ENCODE measurements at regions not wholly inside any gene's neighbourhood (a gene's known extent, or its start where the extent isn't known, plus 50 kb on each side); places are given as distances from the start of the nearest gene placed in this dataset.

DNA sequence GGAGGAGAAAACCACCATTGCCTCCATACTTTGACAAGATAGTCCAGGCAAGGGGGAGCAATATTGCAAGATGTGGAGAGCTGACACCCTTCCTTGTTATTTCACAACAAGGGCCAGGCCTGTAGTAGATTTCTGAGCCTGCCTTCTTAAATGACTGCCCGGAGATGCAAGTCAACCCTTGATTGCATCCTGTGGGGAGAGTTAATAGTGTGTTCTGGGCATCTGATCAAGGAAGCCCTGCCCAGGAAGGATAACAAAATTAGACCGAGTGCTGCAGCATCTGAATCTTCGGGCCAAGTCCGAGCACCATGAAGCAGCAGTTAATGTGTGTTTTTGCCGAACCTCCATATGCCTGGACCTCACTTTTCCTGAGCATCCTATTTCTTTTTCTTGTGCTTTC lies 382.3 kb downstream of the PRDM2 start:
- dilution Hi-C loops (cut with MboI; ENCODE audit: extremely low pct_ligation_motif_present, low sequenced_read_pairs) (no loop called here), intact Hi-C loops (cut with micrococcal nuclease) (no loop called here)
- no peak overlapping the region for H2AFZ ChIP-seq (ENCODE audit: low read depth, low read length)
- H3K9ac ChIP-seq (replicated peaks; ENCODE audit: extremely low read depth, insufficient read depth, low read length) = no peak overlapping the region
- H3K4me3 ChIP-seq (replicated peaks in 1 of 3; ENCODE audit: insufficient read depth in 1 of 3, low read depth in 1 of 3, low read length in 3 of 3) = no peak overlapping the region
- H3K4me2 ChIP-seq (ENCODE audit: insufficient read depth, low read length) = no peak overlapping the region
- H3K36me3 ChIP-seq (ENCODE audit: control insufficient read depth in 2 of 2, extremely low read depth in 1 of 2, insufficient read depth in 2 of 2, low read length in 2 of 2) = no peaks in the 10 kb centered on the region
- H3K79me2 ChIP-seq (ENCODE audit: control insufficient read depth, insufficient read depth, low read length) = no peaks in the 10 kb centered on the region
- ChIA-PET CTCF (no interaction called here), POLR2A (no interaction called here)
- H3K4me1 ChIP-seq (ENCODE audit: control insufficient read depth, extremely low read depth, insufficient read depth, low read length) = no peaks in the 10 kb centered on the region
- BruUV-seq (replicated peaks) = no TSS peak
- H3K9me3 ChIP-seq (replicated peaks; ENCODE audit: control insufficient read depth, insufficient read depth, low read length) = peaks cover 2% of the 10 kb centered on the region
- H4K20me1 ChIP-seq (replicated peaks; ENCODE audit: control insufficient read depth, extremely low read depth, insufficient read depth, low read length) = no peaks in the 10 kb centered on the region
- TF ChIP-seq FOS (IDR thresholded peaks at IDR 0.05; ENCODE audit: borderline replicate concordance, insufficient read depth, low read length) (no peak), POLR2AphosphoS5 (IDR thresholded peaks at IDR 0.05; ENCODE audit: insufficient read depth, low read depth, low read length) (no peak), POLR2A (IDR thresholded peaks at IDR 0.05; ENCODE audit: low read depth, low read length) (no peak), JUN (IDR thresholded peaks at IDR 0.05; ENCODE audit: borderline replicate concordance, insufficient read depth, insufficient read length, low read depth) (no peak), EZH2 (IDR thresholded peaks at IDR 0.05; ENCODE audit: borderline replicate concordance, low read depth, low read length, severe bottlenecking) (no peak), GATA2 (IDR thresholded peaks at IDR 0.05; ENCODE audit: insufficient read depth, insufficient read length, low read depth, low read length) (no peak), MYC (IDR thresholded peaks at IDR 0.05; ENCODE audit: low read depth, low read length) (no peak)
- TF ChIP-seq, protein P1, sequence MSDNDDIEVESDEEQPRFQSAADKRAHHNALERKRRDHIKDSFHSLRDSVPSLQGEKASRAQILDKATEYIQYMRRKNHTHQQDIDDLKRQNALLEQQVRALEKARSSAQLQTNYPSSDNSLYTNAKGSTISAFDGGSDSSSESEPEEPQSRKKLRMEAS (IDR thresholded peaks at IDR 0.05; ENCODE audit: insufficient read depth, insufficient read length) = no peak
- TF ChIP-seq, protein P2, sequence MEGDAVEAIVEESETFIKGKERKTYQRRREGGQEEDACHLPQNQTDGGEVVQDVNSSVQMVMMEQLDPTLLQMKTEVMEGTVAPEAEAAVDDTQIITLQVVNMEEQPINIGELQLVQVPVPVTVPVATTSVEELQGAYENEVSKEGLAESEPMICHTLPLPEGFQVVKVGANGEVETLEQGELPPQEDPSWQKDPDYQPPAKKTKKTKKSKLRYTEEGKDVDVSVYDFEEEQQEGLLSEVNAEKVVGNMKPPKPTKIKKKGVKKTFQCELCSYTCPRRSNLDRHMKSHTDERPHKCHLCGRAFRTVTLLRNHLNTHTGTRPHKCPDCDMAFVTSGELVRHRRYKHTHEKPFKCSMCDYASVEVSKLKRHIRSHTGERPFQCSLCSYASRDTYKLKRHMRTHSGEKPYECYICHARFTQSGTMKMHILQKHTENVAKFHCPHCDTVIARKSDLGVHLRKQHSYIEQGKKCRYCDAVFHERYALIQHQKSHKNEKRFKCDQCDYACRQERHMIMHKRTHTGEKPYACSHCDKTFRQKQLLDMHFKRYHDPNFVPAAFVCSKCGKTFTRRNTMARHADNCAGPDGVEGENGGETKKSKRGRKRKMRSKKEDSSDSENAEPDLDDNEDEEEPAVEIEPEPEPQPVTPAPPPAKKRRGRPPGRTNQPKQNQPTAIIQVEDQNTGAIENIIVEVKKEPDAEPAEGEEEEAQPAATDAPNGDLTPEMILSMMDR (IDR thresholded peaks at IDR 0.05; ENCODE audit: extremely low read depth in 1 of 2, insufficient read depth in 1 of 2, low read depth in 1 of 2, low read length in 2 of 2) = no peak
- no peaks in the 10 kb centered on the region for H3K27me3 ChIP-seq (ENCODE audit: control insufficient read depth in 2 of 2, insufficient read depth in 2 of 2, low read length in 2 of 2)
- no peak for DNase-seq (ENCODE audit: low read depth, low spot score)
- FAIRE-seq = no peak
- H3K27ac ChIP-seq (ENCODE audit: insufficient read depth, low read depth, low read length) = no peak overlapping the region
- H3K9me1 ChIP-seq (replicated peaks; ENCODE audit: control insufficient read depth, extremely low read depth, insufficient read depth, low read length) = no peaks in the 10 kb centered on the region
